Activated CD4-positive, alpha-beta T cell treated with anti-CD3 and anti-CD28 coated beads for 48 hours (primary cell): ENCODE measurements at regions not wholly inside any gene's neighbourhood (a gene's known extent, or its start where the extent isn't known, plus 50 kb on each side); places are given as distances from the start of the nearest gene placed in this dataset.

Source experiments
- DNase-seq: peaks from one replicate; pipeline ENCODE4 v3.0.0-alpha.2; 2020

GRCh38 chr4:14596028-14596427 lies 406.3 kb upstream of the CPEB2 start:
- no peak for DNase-seq

GRCh38 chr4:14596437-14596836 lies 405.8 kb upstream of the CPEB2 start:
- DNase-seq: no peak

- no peak for DNase-seq
Measured at GRCh38 chr4:14596904-14597303, 405.4 kb upstream of the CPEB2 start.

GRCh38 chr4:14602206-14602605 lies 400.1 kb upstream of the CPEB2 start:
- no peak for DNase-seq

DNA sequence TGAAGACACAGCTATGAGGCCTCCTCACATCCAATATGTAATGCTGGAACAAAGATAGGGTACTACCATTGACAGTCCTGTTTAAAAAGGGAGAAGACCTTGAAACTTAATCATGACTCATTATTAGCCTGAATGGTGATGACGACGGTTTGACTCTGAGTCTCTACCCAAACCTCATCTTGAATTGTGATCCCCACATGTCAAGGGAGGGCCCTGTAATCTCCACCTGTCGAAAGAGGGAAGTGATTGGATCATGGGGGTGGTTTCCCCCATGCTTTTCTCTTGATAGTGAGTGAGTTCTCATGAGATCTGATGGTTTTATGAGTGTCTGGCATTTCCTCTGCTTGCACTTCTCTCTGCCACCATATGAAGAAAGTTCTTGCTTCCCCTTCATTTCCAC lies 395.3 kb upstream of the CPEB2 start:
- DNase-seq: no peak

- no peak for DNase-seq
Measured at GRCh38 chr4:14607578-14607977, 394.7 kb upstream of the CPEB2 start.

- DNase-seq: no peak
Measured at GRCh38 chr4:14608630-14609029, 393.7 kb upstream of the CPEB2 start.

GRCh38 chr4:14614840-14615239 lies 387.4 kb upstream of the CPEB2 start:
- no peak for DNase-seq

DNA sequence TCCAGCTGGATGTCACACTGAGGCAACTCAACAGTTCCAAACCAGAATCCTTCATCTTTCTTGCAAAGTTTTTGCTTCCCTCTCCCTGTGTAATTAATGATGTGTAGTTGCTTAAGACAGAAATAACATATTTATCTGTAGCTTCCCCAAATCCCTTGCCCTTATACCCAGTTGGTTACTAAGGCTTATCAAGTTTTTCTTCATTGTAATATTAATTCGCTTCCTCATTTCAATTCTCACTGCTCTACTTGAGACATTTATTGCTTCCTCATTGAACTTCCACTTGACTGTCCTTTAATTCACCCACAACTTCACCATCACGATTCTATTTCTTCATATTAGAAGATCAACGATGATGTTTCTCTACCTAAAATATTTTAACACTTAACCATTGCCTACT lies 386.6 kb upstream of the CPEB2 start:
- DNase-seq: no peak

GRCh38 chr4:14620567-14621141 lies 381.6 kb upstream of the CPEB2 start:
- no peak for DNase-seq

DNA sequence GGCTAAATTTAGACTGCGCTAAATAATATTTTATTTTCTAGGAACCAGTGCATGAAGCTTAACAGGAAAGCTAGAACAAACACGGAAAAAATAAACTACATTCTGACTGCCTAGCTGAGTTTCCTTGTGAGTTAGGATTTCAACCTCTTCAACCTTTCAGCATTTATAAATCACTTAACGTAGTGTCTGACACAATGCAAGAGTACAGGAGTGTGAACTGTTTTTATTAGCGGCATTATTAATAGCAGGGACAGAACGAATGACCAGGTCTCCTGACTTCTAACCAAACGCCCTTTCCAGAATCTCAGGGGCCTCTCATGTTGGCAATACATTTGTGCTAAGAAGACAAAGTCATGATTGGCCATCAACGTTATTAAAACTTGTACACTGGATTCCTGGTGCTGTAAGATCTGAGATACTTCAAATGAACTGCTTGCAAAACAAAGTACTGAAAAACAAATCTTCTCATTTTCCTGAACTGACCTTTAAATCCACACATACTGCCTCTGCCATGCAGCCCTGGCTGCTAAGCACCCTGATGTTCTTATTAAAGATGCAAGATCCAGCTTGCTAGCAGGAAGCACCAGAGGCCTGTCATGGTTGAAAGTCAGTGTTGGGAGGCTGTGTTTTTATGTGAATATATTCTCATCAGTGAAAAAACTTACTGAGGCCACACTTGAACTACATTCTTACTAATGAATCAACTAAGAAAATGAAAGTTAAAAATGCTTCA lies 380.4 kb upstream of the CPEB2 start:
- no peak for DNase-seq

GRCh38 chr4:14627038-14627437 lies 375.2 kb upstream of the CPEB2 start:
- DNase-seq: no peak

DNA sequence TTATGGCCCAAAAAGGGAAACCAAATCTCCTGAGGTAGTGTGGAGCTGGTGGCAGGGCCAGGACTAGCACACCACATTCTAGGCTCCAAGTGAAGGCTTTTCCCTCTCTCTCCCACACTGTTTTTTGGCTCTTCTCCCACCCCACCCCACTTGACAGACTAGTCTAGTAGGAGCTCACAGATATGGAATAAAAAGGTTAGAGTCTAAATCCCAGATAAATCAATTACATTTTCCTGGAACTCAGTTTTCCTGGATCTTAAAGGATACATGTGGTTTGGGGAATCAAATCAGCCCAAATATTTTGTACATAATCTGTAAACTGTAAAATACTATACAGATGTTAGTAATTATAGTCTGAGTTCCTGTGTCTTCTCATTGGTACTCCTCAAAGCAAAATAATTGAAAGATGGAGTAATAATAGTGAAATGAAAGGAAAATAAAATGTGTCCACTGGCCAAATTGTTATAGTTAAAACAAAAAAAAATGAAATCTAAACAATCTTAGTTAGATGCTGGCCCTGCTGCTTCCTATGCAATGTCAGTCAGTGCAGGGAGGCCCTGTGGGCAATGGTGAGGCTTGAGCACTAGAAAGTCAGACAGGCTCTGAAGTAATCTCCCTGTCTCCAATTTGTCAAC lies 370.4 kb upstream of the CPEB2 start:
- no peak for DNase-seq

- no peak for DNase-seq
Measured at GRCh38 chr4:14636563-14636962, 365.7 kb upstream of the CPEB2 start.

- DNase-seq: no peak
Measured at GRCh38 chr4:14640476-14640875, 361.8 kb upstream of the CPEB2 start.

DNA sequence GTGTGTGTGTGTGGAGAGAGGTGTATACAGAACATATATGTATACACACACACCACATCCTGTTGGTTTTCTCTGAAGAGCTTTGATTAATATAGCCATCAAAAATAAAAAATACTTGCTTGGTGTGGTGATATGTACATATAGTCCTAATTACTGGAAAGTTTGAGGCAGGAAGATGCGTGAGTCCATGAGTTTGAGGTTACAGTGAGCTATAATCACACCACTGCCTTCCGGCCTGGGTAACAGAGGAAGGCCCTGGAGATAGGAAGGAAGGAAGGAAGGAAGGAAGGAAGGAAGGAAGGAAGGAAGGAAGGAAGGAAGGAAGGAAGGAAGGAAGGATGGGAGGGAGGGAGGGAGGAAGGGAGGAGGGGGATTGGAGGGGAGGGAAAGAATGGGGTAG lies 360.4 kb upstream of the CPEB2 start:
- DNase-seq: no peak

DNA sequence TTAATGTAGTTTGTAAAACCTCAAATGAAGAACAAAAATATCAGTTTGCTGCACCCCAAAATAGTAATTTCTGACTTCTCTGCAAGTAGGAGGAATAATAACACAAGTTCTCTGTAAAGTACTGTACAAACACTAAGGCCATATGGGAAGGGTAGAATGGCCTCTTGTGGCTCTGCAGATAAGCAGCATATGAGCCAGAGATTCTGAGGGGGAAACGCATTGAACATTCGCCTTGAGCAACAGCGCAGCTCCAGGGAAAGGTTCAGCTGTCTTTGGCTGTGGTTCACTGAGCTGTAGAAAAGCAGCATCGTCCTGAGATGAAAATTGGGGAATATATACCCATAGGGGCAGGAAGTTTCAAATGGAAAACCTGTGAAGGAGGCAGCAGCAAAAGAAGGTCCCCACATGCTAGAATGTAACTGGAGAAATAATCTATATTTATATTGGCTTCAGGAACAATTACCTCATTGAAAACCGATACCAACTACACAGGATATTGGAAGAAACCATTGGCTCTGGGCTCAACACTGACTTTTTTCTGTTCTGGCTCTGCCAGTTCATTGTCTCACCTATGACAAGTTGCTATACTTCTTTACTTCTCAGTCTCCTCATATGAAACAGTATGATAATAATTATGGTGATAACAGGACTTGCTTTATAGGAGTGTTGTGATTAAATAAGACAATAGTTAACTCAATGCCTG lies 357.6 kb upstream of the CPEB2 start:
- no peak for DNase-seq

GRCh38 chr4:14646831-14647230 lies 355.4 kb upstream of the CPEB2 start:
- DNase-seq: no peak

DNA sequence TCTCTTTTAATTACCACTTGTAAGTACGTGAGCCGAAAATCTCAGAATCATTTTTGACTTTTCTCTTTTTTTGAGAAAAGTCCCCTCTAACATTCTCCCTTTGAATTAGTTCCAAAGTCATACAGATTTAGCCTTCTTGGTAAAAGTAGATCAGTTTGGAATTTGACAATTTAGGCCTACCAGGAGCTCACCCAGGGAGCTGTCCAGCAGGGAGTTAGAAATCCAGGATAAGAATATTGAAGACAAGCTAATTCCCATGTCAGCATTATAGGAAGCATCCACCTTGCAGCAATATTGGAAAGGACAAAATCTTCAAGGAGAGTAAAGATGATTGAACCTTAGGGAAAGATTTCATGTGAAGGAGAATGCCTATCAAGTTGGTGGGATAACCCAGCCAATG lies 352.2 kb upstream of the CPEB2 start:
- no peak for DNase-seq

DNA sequence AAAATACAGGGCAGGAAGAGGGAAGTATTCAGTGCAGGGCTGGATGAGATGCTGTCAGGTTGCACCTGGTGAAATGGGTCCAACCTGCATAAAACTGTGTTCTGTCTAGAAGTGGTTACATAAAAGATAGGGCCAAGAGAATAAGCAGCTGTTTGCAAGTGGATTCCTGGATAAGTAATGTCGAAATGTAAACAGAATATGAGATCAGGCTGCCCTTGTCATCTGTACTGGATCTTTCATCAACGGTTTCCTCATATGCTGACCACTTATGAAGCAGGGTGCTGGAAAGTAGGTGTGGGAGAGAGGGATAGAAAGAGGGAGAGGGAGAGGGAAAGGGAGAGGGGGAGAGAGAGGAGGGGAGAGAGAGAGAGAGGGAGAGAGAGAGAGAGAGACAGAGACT lies 349.8 kb upstream of the CPEB2 start:
- DNase-seq: no peak

DNA sequence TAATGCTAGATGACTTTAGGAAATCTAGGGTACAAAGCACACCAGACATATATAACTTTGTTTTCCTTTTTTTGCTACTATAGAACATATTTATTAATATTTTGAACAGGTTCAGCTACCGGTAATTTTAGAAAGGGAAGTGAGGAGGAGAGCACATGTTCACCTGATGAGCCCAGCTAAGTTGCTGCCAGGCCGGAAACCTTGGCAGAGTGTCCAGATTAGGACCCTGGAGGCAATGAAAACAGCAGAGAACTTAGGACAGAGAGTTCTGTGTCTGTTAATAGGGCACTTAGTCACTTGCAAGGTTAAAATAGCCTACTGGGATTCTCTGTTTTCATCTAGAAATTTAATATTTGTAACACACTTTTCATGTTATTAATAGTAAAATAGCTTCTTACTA lies 348.9 kb upstream of the CPEB2 start:
- DNase-seq: no peak

GRCh38 chr4:14659286-14659685 lies 343.0 kb upstream of the CPEB2 start:
- no peak for DNase-seq

GRCh38 chr4:14667624-14668151 lies 334.6 kb upstream of the CPEB2 start:
- no peak for DNase-seq

- no peak for DNase-seq
Measured at GRCh38 chr4:14668296-14668695, 334.0 kb upstream of the CPEB2 start.
